Upper lobe of left lung (tissue), 4 donors: ENCODE measurements at regions not wholly inside any gene's neighbourhood (a gene's known extent, or its start where the extent isn't known, plus 50 kb on each side); places are given as distances from the start of the nearest gene placed in this dataset.

Experiments
- POLR2A ChIP-seq, 4 donors: fragments of 450-650 bp; IDR thresholded peaks; one replicate each; pipeline ENCODE4 v1.5.1; 2016 to 2017; ENCODE audit warnings: antibody characterized with exemption in 4 of 4, mild to moderate bottlenecking in 2 of 4
- POLR2AphosphoS5 ChIP-seq, 2 donors: sonication (generic); formaldehyde crosslinking; IDR thresholded peaks; one replicate each; pipeline ENCODE4 v1.5.1; 2017; ENCODE audit warnings: antibody characterized with exemption in 2 of 2
- TF ChIP-seq, protein P1 (sequence below), 6 experiments: fragments of 450-650 bp in 4 of 6; fragments of 200-600 bp in 2 of 6; sonication (generic) in 2 of 6; IDR thresholded peaks; one replicate each; pipeline ENCODE4 v1.5.1; 2016 to 2019; ENCODE audit warnings: antibody characterized with exemption in 6 of 6

DNA sequence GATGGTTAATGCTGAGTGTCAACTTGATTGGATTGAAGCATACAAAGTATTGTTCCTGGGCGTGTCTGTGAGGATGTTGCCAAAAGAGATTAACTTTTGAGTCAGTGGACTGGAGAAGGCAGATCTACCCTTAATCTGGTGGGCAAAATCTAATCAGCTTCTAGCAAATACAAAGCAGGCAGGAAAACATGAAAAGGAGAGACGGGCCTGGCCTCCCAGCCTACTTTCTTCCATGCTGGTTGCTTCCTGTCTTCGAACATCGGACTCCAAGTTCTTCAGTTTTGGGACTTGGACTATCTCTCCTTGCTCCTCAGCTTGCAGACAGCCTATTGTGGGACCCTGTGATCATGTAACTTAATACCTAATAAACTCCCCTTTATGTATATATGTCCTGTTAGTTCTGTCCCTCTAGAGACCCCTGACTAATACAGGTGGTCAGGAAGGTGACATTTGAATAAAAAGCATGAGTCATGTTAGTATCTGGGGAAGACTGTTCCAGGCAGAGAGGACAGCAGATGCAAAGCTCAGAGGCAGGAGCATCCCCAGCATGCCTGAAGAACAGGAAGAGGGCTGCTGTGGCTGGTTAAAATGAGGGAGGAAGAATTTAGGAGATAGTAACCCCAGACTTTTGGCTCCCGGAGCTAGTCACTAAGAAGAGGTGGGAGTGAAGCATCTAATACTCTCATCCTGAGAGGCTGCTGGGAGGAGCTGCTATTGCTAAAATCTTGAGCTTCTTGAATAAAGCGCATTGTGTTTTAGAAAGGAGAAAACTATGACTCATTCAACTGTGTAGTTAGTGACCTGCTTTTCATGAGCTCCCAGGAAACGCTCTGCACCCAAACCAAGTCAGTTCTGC, 207.4 kb upstream of the HES1 start:
- TF ChIP-seq, protein P1, sequence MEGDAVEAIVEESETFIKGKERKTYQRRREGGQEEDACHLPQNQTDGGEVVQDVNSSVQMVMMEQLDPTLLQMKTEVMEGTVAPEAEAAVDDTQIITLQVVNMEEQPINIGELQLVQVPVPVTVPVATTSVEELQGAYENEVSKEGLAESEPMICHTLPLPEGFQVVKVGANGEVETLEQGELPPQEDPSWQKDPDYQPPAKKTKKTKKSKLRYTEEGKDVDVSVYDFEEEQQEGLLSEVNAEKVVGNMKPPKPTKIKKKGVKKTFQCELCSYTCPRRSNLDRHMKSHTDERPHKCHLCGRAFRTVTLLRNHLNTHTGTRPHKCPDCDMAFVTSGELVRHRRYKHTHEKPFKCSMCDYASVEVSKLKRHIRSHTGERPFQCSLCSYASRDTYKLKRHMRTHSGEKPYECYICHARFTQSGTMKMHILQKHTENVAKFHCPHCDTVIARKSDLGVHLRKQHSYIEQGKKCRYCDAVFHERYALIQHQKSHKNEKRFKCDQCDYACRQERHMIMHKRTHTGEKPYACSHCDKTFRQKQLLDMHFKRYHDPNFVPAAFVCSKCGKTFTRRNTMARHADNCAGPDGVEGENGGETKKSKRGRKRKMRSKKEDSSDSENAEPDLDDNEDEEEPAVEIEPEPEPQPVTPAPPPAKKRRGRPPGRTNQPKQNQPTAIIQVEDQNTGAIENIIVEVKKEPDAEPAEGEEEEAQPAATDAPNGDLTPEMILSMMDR (IDR thresholded peaks at IDR 0.05), result no peak
- TF ChIP-seq POLR2AphosphoS5 (IDR thresholded peaks at IDR 0.05) (no peak), POLR2A (IDR thresholded peaks at IDR 0.05) (no peak)
